Astrocyte of the spinal cord (primary cell): ENCODE measurements at regions not wholly inside any gene's neighbourhood (a gene's known extent, or its start where the extent isn't known, plus 50 kb on each side); places are given as distances from the start of the nearest gene placed in this dataset.
"Not testable (repeated sequence)": the region's sequence is repeated elsewhere in the genome, so short reads cannot be mapped to it uniquely, and the experiment has no call there.

Source experiments
- DNase-seq: peaks from one replicate; pipeline ENCODE4 v3.0.0; 2011; ENCODE audit warnings: low read depth, low spot score
- H3K4me3 ChIP-seq: 2 replicates; pipeline ENCODE4 v1.5.1; 2011; ENCODE audit warnings: low read depth, mild to moderate bottlenecking, low read length, moderate library complexity
- CTCF ChIP-seq: IDR thresholded peaks from 2 replicates; pipeline ENCODE4 v1.5.1; 2012; ENCODE audit warnings: low read depth, mild to moderate bottlenecking, low read length, inconsistent platforms
- in situ Hi-C: cut with HindIII; loops from 2 replicates; pipeline ENCODE4 v1.10.0; 2017; ENCODE audit warnings: low sequenced_read_pairs

DNA sequence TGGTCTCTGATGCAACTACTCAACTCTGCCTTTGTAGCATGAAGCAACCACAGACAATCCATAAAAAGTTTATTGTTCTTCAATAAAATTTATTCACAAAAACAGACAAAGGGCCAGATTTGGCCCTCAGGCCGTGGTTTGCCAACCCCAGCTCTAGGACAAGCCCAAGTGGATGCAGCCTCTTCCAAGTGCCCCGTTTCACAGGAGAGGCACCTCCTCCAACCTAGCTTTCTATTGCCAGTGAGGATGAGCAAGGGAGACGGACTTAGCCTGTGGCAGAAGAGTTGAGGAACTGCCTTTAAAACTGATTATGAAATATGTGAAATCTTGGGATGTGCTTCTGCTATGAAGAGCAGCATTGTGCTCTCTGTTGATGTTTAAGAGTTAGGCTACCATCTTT, 105.4 kb downstream of the PSMG1 start:
- no peak for DNase-seq
- no peak for TF ChIP-seq CTCF
- H3K4me3 ChIP-seq: no peak overlapping the region
- in situ Hi-C loops: no loop called here

GRCh38 chr21:39074508-39074907, 108.7 kb downstream of the PSMG1 start:
- in situ Hi-C loops: no loop called here
- TF ChIP-seq CTCF: no peak
- no peak overlapping the region for H3K4me3 ChIP-seq
- DNase-seq: no peak

- TF ChIP-seq CTCF: no peak
- DNase-seq: no peak
- in situ Hi-C loops: no loop called here
- no peak overlapping the region for H3K4me3 ChIP-seq
Measured at GRCh38 chr21:39073717-39074116, 109.5 kb downstream of the PSMG1 start.

DNA sequence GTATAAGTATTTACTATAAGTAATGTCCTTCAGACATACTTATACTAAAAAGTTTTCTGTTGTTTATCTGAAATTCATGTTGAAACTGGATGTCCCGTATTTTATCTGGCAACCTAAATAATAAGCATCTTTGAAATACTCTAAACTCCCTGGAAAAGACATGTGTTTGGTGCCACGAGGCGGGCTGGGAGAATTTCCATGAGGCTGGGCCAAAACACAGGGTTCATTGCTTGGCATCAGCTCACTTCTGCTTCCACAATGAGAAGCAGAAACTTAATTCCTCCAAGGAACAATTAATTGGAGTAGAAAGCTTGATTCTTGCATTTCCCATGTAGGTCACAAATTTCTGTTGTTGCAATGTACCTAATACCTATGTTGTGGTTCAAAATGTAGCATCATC, 110.2 kb downstream of the PSMG1 start:
- in situ Hi-C loops: no loop called here
- H3K4me3 ChIP-seq: no peak overlapping the region

GRCh38 chr21:39072468-39072867, 110.8 kb downstream of the PSMG1 start:
- no peak for DNase-seq
- no peak for TF ChIP-seq CTCF
- H3K4me3 ChIP-seq: no peak overlapping the region
- in situ Hi-C loops: no loop called here

More for the DNA sequence above, 110.2 kb downstream of the PSMG1 start:
- DNase-seq: no peak
- TF ChIP-seq CTCF: no peak

GRCh38 chr21:39071623-39072214, 111.5 kb downstream of the PSMG1 start:
- in situ Hi-C loops: no loop called here
- TF ChIP-seq CTCF: no peak
- no peak overlapping the region for H3K4me3 ChIP-seq
- DNase-seq: peak; percentile 12

- in situ Hi-C loops, H3K4me3 ChIP-seq, DNase-seq: not testable (repeated sequence)
Measured at GRCh38 chr21:39069856-39070255, 113.4 kb downstream of the PSMG1 start.
